Endothelial cell of umbilical vein (primary cell): ENCODE measurements at regions not wholly inside any gene's neighbourhood (a gene's known extent, or its start where the extent isn't known, plus 50 kb on each side); places are given as distances from the start of the nearest gene placed in this dataset.

Source experiments
- BruUV-seq: library from RNA; stranded (reverse); fragments of 400-500 nt; replicated peaks from 2 replicates; lab custom pipeline; 2021; lab: Mats Ljungman, UMichigan
- CTCF ChIA-PET: fragments of 300-600, 350-600 bp; sonication (Branson Sonifier 250); formaldehyde crosslinking; loops from one replicate; lab custom pipeline; 2021; ENCODE audit warnings: antibody characterized with exemption, inconsistent platforms; lab: Charles Lee
- POLR2A ChIA-PET: fragments of 300-600, 350-600 bp; sonication (Branson Sonifier 250); formaldehyde crosslinking; loops from one replicate; lab custom pipeline; 2021; ENCODE audit warnings: antibody characterized with exemption, inconsistent platforms; lab: Charles Lee
- DNase-seq: peaks from one replicate; pipeline ENCODE4 v3.0.0-alpha.2; 2011; ENCODE audit warnings: low read depth, low spot score
- FAIRE-seq: peaks from 2 replicates; lab custom pipeline; 2011; peaks lifted over from hg19 to GRCh38; lab: Jason Lieb, UNC
- H2AFZ ChIP-seq: 2 replicates; pipeline ENCODE4 v1.6.0; 2012; ENCODE audit warnings: low read depth, low read length, control low read depth, inconsistent platforms
- H3K27ac ChIP-seq: 2 replicates; pipeline ENCODE4 v1.5.1; 2011; ENCODE audit warnings: low read depth, mild to moderate bottlenecking, control low read depth, low read length, moderate library complexity; ENCODE audit not compliant: insufficient read depth
- H3K27me3 ChIP-seq, 2 experiments: 2 replicates each; pipeline versions ENCODE4 v1.6.0 to v1.6.1; 2011; ENCODE audit warnings: low read length in 2 of 2, mixed read lengths in 1 of 2; ENCODE audit not compliant: control insufficient read depth in 2 of 2, insufficient read depth in 2 of 2
- H3K36me3 ChIP-seq, 2 experiments: 2 replicates in 1 of 2; 3 replicates in 1 of 2; pipeline ENCODE4 v1.5.1; 2011; ENCODE audit warnings: low read length in 2 of 2, mild to moderate bottlenecking in 1 of 2, moderate library complexity in 1 of 2; ENCODE audit not compliant: control insufficient read depth in 2 of 2, insufficient read depth in 2 of 2; ENCODE audit errors: extremely low read depth in 1 of 2
- H3K4me1 ChIP-seq: 3 replicates; pipeline ENCODE4 v1.5.1; 2011; ENCODE audit warnings: mild to moderate bottlenecking, low read length; ENCODE audit not compliant: control insufficient read depth, insufficient read depth; ENCODE audit errors: extremely low read depth
- H3K4me2 ChIP-seq: 2 replicates; pipeline ENCODE4 v1.6.1; 2011; ENCODE audit warnings: low read length, control low read depth, mixed read lengths; ENCODE audit not compliant: insufficient read depth
- H3K4me3 ChIP-seq, 3 experiments: fragments of 200-600 bp in 1 of 3; sonication (generic), shearing (Covaris generic) in 1 of 3; replicated peaks in 1 of 3; 2 replicates each; pipeline ENCODE4 v1.5.1; 2011 to 2016; ENCODE audit warnings: control low read depth in 3 of 3, low read length in 3 of 3, mild to moderate bottlenecking in 2 of 3, inconsistent platforms in 1 of 3, low read depth in 1 of 3, moderate library complexity in 1 of 3; ENCODE audit not compliant: insufficient read depth in 1 of 3
- H3K79me2 ChIP-seq: 2 replicates; pipeline ENCODE4 v1.6.0; 2012; ENCODE audit warnings: low read length, inconsistent platforms; ENCODE audit not compliant: control insufficient read depth, insufficient read depth
- H3K9ac ChIP-seq: replicated peaks from 2 replicates; pipeline ENCODE3; 2011; ENCODE audit warnings: low read length, control low read depth; ENCODE audit not compliant: insufficient read depth; ENCODE audit errors: extremely low read depth
- H3K9me1 ChIP-seq: replicated peaks from 3 replicates; pipeline ENCODE4 v1.6.0; 2011; ENCODE audit warnings: mild to moderate bottlenecking, low read length; ENCODE audit not compliant: control insufficient read depth, insufficient read depth; ENCODE audit errors: extremely low read depth
- H3K9me3 ChIP-seq: replicated peaks from 2 replicates; pipeline ENCODE4 v1.5.1; 2012; ENCODE audit warnings: low read length, inconsistent platforms; ENCODE audit not compliant: control insufficient read depth, insufficient read depth
- H4K20me1 ChIP-seq: replicated peaks from 2 replicates; pipeline ENCODE3; 2011; ENCODE audit warnings: mild to moderate bottlenecking, low read length; ENCODE audit not compliant: control insufficient read depth, insufficient read depth; ENCODE audit errors: extremely low read depth
- EZH2 ChIP-seq: IDR thresholded peaks from 2 replicates; pipeline ENCODE4 v1.6.1; 2012; ENCODE audit warnings: borderline replicate concordance, low read depth, mild to moderate bottlenecking, moderate library complexity, low read length, inconsistent platforms; ENCODE audit not compliant: severe bottlenecking
- FOS ChIP-seq: IDR thresholded peaks from 2 replicates; pipeline ENCODE4 v1.6.1; 2011; ENCODE audit warnings: mild to moderate bottlenecking, low read length, moderate library complexity, borderline replicate concordance; ENCODE audit not compliant: insufficient read depth
- GATA2 ChIP-seq: IDR thresholded peaks from 2 replicates; pipeline ENCODE4 v1.7.0; 2011; ENCODE audit warnings: low read depth, mild to moderate bottlenecking, moderate library complexity, mixed read lengths, low read length; ENCODE audit not compliant: insufficient read length, insufficient read depth
- JUN ChIP-seq: IDR thresholded peaks from 2 replicates; pipeline ENCODE4 v1.6.1; 2011; ENCODE audit warnings: borderline replicate concordance, low read depth; ENCODE audit not compliant: insufficient read length, insufficient read depth
- MAX ChIP-seq: IDR thresholded peaks from 2 replicates; pipeline ENCODE4 v1.6.1; 2011; ENCODE audit not compliant: insufficient read depth, insufficient read length
- POLR2AphosphoS5 ChIP-seq: IDR thresholded peaks from 2 replicates; pipeline ENCODE4 v1.6.1; 2012; ENCODE audit warnings: low read depth, mild to moderate bottlenecking, control low read depth, low read length, moderate library complexity; ENCODE audit not compliant: insufficient read depth
- dilution Hi-C: fragments of 300-500 bp; cut with MboI; formaldehyde crosslinking; loops from one replicate; pipeline ENCODE4 v1.15.0; 2019; ENCODE audit warnings: low sequenced_read_pairs; ENCODE audit not compliant: extremely low pct_ligation_motif_present
- intact Hi-C: fragments of 100-400 bp; cut with micrococcal nuclease; formaldehyde crosslinking; loops from one replicate; pipeline ENCODE4 v1.10.0; 2022
- TF ChIP-seq, protein P1 (sequence below), 2 donors: IDR thresholded peaks; 1 replicate in 1 of 2; 2 replicates in 1 of 2; pipeline ENCODE4 v1.5.1; 2011; ENCODE audit warnings: low read length in 2 of 2, mild to moderate bottlenecking in 2 of 2, moderate library complexity in 2 of 2, control low read depth in 1 of 2, inconsistent platforms in 1 of 2, low read depth in 1 of 2; ENCODE audit not compliant: insufficient read depth in 1 of 2; ENCODE audit errors: extremely low read depth in 1 of 2

DNA sequence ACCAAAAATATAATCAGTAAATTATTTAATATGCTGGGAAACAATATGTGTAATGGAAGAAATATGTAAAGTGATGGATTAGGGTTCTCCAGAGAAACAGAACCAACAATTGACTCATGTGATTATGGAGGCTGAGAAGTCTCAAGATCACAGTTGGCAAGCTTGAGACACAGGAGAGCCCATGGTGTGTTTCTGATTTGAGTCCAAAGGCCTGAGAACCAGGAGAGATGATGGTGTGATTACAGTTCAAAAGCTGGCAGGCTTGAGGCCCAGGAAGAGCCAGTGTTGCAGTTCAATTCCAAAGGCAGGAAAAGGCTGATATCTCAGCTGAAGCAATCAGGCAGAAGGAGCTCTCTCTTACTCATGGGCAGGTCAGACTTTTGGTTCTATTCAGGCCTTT, 138.8 kb upstream of the NBPF11 start:
- ChIA-PET POLR2A (no interaction called here), CTCF (no interaction called here)
- no TSS peak for BruUV-seq

More for the DNA sequence above, 138.8 kb upstream of the NBPF11 start:
- Histone ChIP-seq H3K9me3 (no peaks in the 10 kb centered on the region), H3K36me3 (no peaks in the 10 kb centered on the region), H3K9me1 (no peaks in the 10 kb centered on the region), H3K4me3 (no peak overlapping the region), H3K27ac (no peak overlapping the region), H3K9ac (no peak overlapping the region), H2AFZ (no peak overlapping the region), H3K79me2 (no peaks in the 10 kb centered on the region), H4K20me1 (no peaks in the 10 kb centered on the region), H3K4me1 (no peaks in the 10 kb centered on the region), H3K4me2 (no peak overlapping the region), H3K27me3 (peaks cover 2 to 3% of the 10 kb centered on the region in 2 experiments)
- TF ChIP-seq JUN = no peak
- no peak for TF ChIP-seq EZH2
- TF ChIP-seq FOS = no peak
- TF ChIP-seq GATA2 = no peak
- TF ChIP-seq, protein P1, sequence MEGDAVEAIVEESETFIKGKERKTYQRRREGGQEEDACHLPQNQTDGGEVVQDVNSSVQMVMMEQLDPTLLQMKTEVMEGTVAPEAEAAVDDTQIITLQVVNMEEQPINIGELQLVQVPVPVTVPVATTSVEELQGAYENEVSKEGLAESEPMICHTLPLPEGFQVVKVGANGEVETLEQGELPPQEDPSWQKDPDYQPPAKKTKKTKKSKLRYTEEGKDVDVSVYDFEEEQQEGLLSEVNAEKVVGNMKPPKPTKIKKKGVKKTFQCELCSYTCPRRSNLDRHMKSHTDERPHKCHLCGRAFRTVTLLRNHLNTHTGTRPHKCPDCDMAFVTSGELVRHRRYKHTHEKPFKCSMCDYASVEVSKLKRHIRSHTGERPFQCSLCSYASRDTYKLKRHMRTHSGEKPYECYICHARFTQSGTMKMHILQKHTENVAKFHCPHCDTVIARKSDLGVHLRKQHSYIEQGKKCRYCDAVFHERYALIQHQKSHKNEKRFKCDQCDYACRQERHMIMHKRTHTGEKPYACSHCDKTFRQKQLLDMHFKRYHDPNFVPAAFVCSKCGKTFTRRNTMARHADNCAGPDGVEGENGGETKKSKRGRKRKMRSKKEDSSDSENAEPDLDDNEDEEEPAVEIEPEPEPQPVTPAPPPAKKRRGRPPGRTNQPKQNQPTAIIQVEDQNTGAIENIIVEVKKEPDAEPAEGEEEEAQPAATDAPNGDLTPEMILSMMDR (IDR thresholded peaks at IDR 0.05; ENCODE audit: extremely low read depth in 1 of 2, insufficient read depth in 1 of 2, low read depth in 1 of 2, low read length in 2 of 2) = no peak
- no peak for TF ChIP-seq POLR2AphosphoS5
- TF ChIP-seq MAX = no peak
- dilution Hi-C loops = no loop called here
- DNase-seq = no peak
- FAIRE-seq = no peak
- intact Hi-C loops = no loop called here
